Keratinocyte (primary cell): ENCODE measurements at regions not wholly inside any gene's neighbourhood (a gene's known extent, or its start where the extent isn't known, plus 50 kb on each side); places are given as distances from the start of the nearest gene placed in this dataset.
A peak's percentile ranks its signal among the peaks of the same experiment; 100 is the strongest.

Experiments used
- DNase-seq: peaks from one replicate; pipeline ENCODE4 v3.0.0-alpha.2; 2011; ENCODE audit warnings: low read depth, missing footprints, low spot score
- FAIRE-seq: peaks from 2 replicates; lab custom pipeline; 2011; peaks lifted over from hg19 to GRCh38; lab: Jason Lieb, UNC
- H2AFZ ChIP-seq: 2 replicates; pipeline ENCODE4 v1.6.0; 2012; ENCODE audit warnings: low read length, control low read depth, inconsistent platforms; ENCODE audit not compliant: control insufficient read depth
- H3K27ac ChIP-seq: 2 replicates; pipeline ENCODE4 v1.5.1; 2011; ENCODE audit warnings: low read length; ENCODE audit not compliant: control insufficient read depth, insufficient read depth
- H3K27me3 ChIP-seq: 3 replicates; pipeline ENCODE4 v1.6.0; 2011; ENCODE audit warnings: low read length; ENCODE audit not compliant: control insufficient read depth, insufficient read depth; ENCODE audit errors: extremely low read depth
- H3K36me3 ChIP-seq, 2 experiments: 2 replicates in 1 of 2; 3 replicates in 1 of 2; pipeline ENCODE4 v1.5.1; 2011; ENCODE audit warnings: low read length in 2 of 2, mild to moderate bottlenecking in 1 of 2; ENCODE audit not compliant: control insufficient read depth in 2 of 2, insufficient read depth in 2 of 2; ENCODE audit errors: extremely low read depth in 1 of 2
- H3K4me1 ChIP-seq: 3 replicates; pipeline ENCODE4 v1.5.1; 2011; ENCODE audit warnings: low read length; ENCODE audit not compliant: control insufficient read depth, insufficient read depth; ENCODE audit errors: extremely low read depth
- H3K4me2 ChIP-seq: 3 replicates; pipeline ENCODE4 v1.6.0; 2011; ENCODE audit warnings: low read depth, low read length; ENCODE audit not compliant: control insufficient read depth, insufficient read depth; ENCODE audit errors: extremely low read depth
- H3K4me3 ChIP-seq, 3 experiments: fragments of 200-600 bp in 1 of 3; sonication (generic) in 1 of 3; 2 replicates in 2 of 3; 3 replicates in 1 of 3; pipeline ENCODE4 v1.5.1; 2011 to 2016; ENCODE audit warnings: low read length in 3 of 3, mild to moderate bottlenecking in 3 of 3, control low read depth in 2 of 3, inconsistent platforms in 1 of 3, low read depth in 1 of 3, mixed read lengths in 1 of 3, mixed run types in 1 of 3, moderate library complexity in 1 of 3; ENCODE audit not compliant: control insufficient read depth in 2 of 3, insufficient read depth in 2 of 3; ENCODE audit errors: extremely low read depth in 1 of 3
- H3K79me2 ChIP-seq: 2 replicates; pipeline ENCODE4 v1.6.0; 2012; ENCODE audit warnings: low read length; ENCODE audit not compliant: control insufficient read depth, insufficient read depth
- H3K9ac ChIP-seq: 3 replicates; pipeline ENCODE4 v1.6.0; 2011; ENCODE audit warnings: low read length; ENCODE audit not compliant: control insufficient read depth, insufficient read depth; ENCODE audit errors: extremely low read depth
- H3K9me1 ChIP-seq: 3 replicates; pipeline ENCODE4 v1.6.0; 2011; ENCODE audit warnings: low read length; ENCODE audit not compliant: control insufficient read depth, insufficient read depth; ENCODE audit errors: extremely low read depth
- H3K9me3 ChIP-seq: 2 replicates; pipeline ENCODE4 v1.5.1; 2012; ENCODE audit warnings: low read depth, low read length; ENCODE audit not compliant: control insufficient read depth
- H4K20me1 ChIP-seq: 3 replicates; pipeline ENCODE4 v1.6.0; 2011; ENCODE audit warnings: low read length; ENCODE audit not compliant: control insufficient read depth, insufficient read depth; ENCODE audit errors: extremely low read depth
- CTCF ChIP-seq, 3 experiments: IDR thresholded peaks in 1 of 3; conservative IDR thresholded peaks in 1 of 3; optimal IDR thresholded peaks in 1 of 3; 2 replicates in 2 of 3; 3 replicates in 1 of 3; pipeline versions ENCODE3 to v1.5.1; 2011; ENCODE audit warnings: low read length in 3 of 3, mild to moderate bottlenecking in 3 of 3, moderate library complexity in 2 of 3, control low read depth in 1 of 3, inconsistent platforms in 1 of 3; ENCODE audit not compliant: insufficient read depth in 2 of 3; ENCODE audit errors: extremely low read depth in 1 of 3
- EZH2 ChIP-seq: IDR thresholded peaks from one replicate; pipeline ENCODE4 v1.6.1; 2012; ENCODE audit warnings: inconsistent platforms, mild to moderate bottlenecking, low read length, moderate library complexity
- dilution Hi-C: fragments of 300-500 bp; cut with MboI; formaldehyde crosslinking; loops from one replicate; pipeline ENCODE4 v1.7.0; 2020; ENCODE audit warnings: low sequenced_read_pairs; ENCODE audit not compliant: extremely low pct_ligation_motif_present

GRCh38 chr3:182045736-182046135, 334.0 kb downstream of the SOX2 start:
- Histone ChIP-seq H3K79me2 (no peaks in the 10 kb centered on the region), H2AFZ (peak overlapping the region; percentile 94), H3K4me2 (no peak overlapping the region), H3K27me3 (no peaks in the 10 kb centered on the region), H3K9me3 (no peaks in the 10 kb centered on the region), H3K36me3 (no peaks in the 10 kb centered on the region), H4K20me1 (no peaks in the 10 kb centered on the region), H3K4me1 (peaks cover 9% of the 10 kb centered on the region), H3K27ac (no peak overlapping the region), H3K9me1 (no peaks in the 10 kb centered on the region), H3K4me3 (no peak overlapping the region), H3K9ac (no peak overlapping the region)
- TF ChIP-seq CTCF (optimal IDR thresholded peaks at IDR 0.05 in 1 of 3, IDR thresholded peaks at IDR 0.05 in 1 of 3, conservative IDR thresholded peaks at IDR 0.05 in 1 of 3; ENCODE audit: extremely low read depth in 1 of 3, insufficient read depth in 2 of 3, low read length in 3 of 3) (no peak), EZH2 (no peak)
- dilution Hi-C loops: no loop called here
- DNase-seq (no peak), FAIRE-seq (no peak)

- peak overlapping the region; percentile 13 for H3K27ac ChIP-seq
- no peaks in the 10 kb centered on the region for H3K27me3 ChIP-seq
- H3K4me2 ChIP-seq: peak overlapping the region; percentile 66
- H3K9me1 ChIP-seq: no peaks in the 10 kb centered on the region
- no peaks in the 10 kb centered on the region for H3K9me3 ChIP-seq
- peak overlapping the region; percentile 94 for H2AFZ ChIP-seq
- DNase-seq: no peak
- H4K20me1 ChIP-seq: no peaks in the 10 kb centered on the region
- H3K79me2 ChIP-seq: no peaks in the 10 kb centered on the region
- H3K9ac ChIP-seq: no peak overlapping the region
- TF ChIP-seq EZH2: no peak
- TF ChIP-seq CTCF (optimal IDR thresholded peaks at IDR 0.05 in 1 of 3, IDR thresholded peaks at IDR 0.05 in 1 of 3, conservative IDR thresholded peaks at IDR 0.05 in 1 of 3; ENCODE audit: extremely low read depth in 1 of 3, insufficient read depth in 2 of 3, low read length in 3 of 3): no peak
- peak overlapping the region in 1 of 3 experiments; percentile 47 for H3K4me3 ChIP-seq
- H3K4me1 ChIP-seq: peaks cover 9% of the 10 kb centered on the region
- dilution Hi-C loops: no loop called here
- no peaks in the 10 kb centered on the region for H3K36me3 ChIP-seq
- peak; percentile 76 for FAIRE-seq
Measured at GRCh38 chr3:182046166-182046764, 334.5 kb downstream of the SOX2 start.
